ENCODE measurements at regions not wholly inside any gene's neighbourhood (a gene's known extent, or its start where the extent isn't known, plus 50 kb on each side); places are given as distances from the start of the nearest gene placed in this dataset.

- no peak overlapping the region for H2BK5ac ChIP-seq (ENCODE audit: low read depth, low read length, poor library complexity, severe bottlenecking)
- no peaks in the 10 kb centered on the region for H3K9me3 ChIP-seq (ENCODE audit: control insufficient read depth, insufficient read depth, low read length)
- ChIA-PET POLR2A (ENCODE audit: unreplicated experiment) (no interaction called here), CTCF (no interaction called here)
- no peak overlapping the region for H2BK20ac ChIP-seq (ENCODE audit: low read depth, low read length)
- H3K9ac ChIP-seq (ENCODE audit: low read depth, low read length): no peak overlapping the region
- no peak overlapping the region for H4K8ac ChIP-seq (ENCODE audit: low read depth in 2 of 2, low read length in 2 of 2)
- H4K91ac ChIP-seq (ENCODE audit: insufficient read depth, low read depth, low read length): no peak overlapping the region
- no peak overlapping the region for H3K4ac ChIP-seq (ENCODE audit: low read depth, low read length)
- no peak overlapping the region for H2BK120ac ChIP-seq (ENCODE audit: low read depth, low read length)
- no peak overlapping the region for H3K23ac ChIP-seq (ENCODE audit: low read depth, low read length)
- no peak overlapping the region for H2AK9ac ChIP-seq (replicated peaks; ENCODE audit: low read depth, low read length, poor library complexity)
- H3K27ac ChIP-seq (ENCODE audit: insufficient read depth, low read length): no peak overlapping the region
- H2AFZ ChIP-seq (replicated peaks; ENCODE audit: low read length, poor library complexity): no peak overlapping the region
- DNase-seq: no peak
- TF ChIP-seq SMC3 (IDR thresholded peaks at IDR 0.05; ENCODE audit: low read depth, low read length): no peak
- TF ChIP-seq FOS (IDR thresholded peaks at IDR 0.05; ENCODE audit: low read depth, low read length): no peak
- no peak for TF ChIP-seq BHLHE40 (IDR thresholded peaks at IDR 0.05; ENCODE audit: low read depth, low read length)
- TF ChIP-seq RAD21 (IDR thresholded peaks at IDR 0.05; ENCODE audit: low read length): no peak
- TF ChIP-seq MXI1 (IDR thresholded peaks at IDR 0.05; ENCODE audit: borderline replicate concordance, low read depth, low read length): no peak
- no peak for TF ChIP-seq USF2 (IDR thresholded peaks at IDR 0.05; ENCODE audit: low read depth, low read length)
- TF ChIP-seq ELK1 (IDR thresholded peaks at IDR 0.05; ENCODE audit: borderline replicate concordance, low read depth, low read length): no peak
- no peak for TF ChIP-seq MAFK (IDR thresholded peaks at IDR 0.05; ENCODE audit: low read depth, low read length)
- no peak for TF ChIP-seq RFX5 (IDR thresholded peaks at IDR 0.05; ENCODE audit: low read depth, low read length)
- TF ChIP-seq NFE2L2 (IDR thresholded peaks at IDR 0.05; ENCODE audit: low read depth, low read length): no peak
- TF ChIP-seq CEBPB (IDR thresholded peaks at IDR 0.05; ENCODE audit: low read depth, low read length): no peak
- no peak for TF ChIP-seq POLR2A (IDR thresholded peaks at IDR 0.05; ENCODE audit: low read depth, low read length)
- TF ChIP-seq CHD1 (IDR thresholded peaks at IDR 0.05; ENCODE audit: low read depth, low read length): no peak
- no peak for TF ChIP-seq MAZ (IDR thresholded peaks at IDR 0.05; ENCODE audit: borderline replicate concordance, low read depth, low read length)
- TF ChIP-seq RCOR1 (IDR thresholded peaks at IDR 0.05; ENCODE audit: insufficient replicate concordance, low read length): no peak
- TF ChIP-seq CTCF (conservative IDR thresholded peaks at IDR 0.05; ENCODE audit: low read depth, low read length): no peak
- no peak overlapping the region for H2BK15ac ChIP-seq (ENCODE audit: low read depth, low read length)
- no peak overlapping the region for H4K5ac ChIP-seq (ENCODE audit: low read depth, low read length)
- no peaks in the 10 kb centered on the region for H3K79me1 ChIP-seq (ENCODE audit: low read depth in 1 of 2, low read length in 2 of 2)
- H3K9me1 ChIP-seq (ENCODE audit: insufficient read depth, low read length): no peaks in the 10 kb centered on the region
- intact Hi-C loops (cut with micrococcal nuclease): no loop called here
- H4K20me1 ChIP-seq (ENCODE audit: insufficient read depth, low read length): no peaks in the 10 kb centered on the region
- H3K4me3 ChIP-seq (ENCODE audit: insufficient read depth, low read depth, low read length): no peak overlapping the region
- ATAC-seq (ENCODE audit: low read depth): no peak
- no peaks in the 10 kb centered on the region for H3K36me3 ChIP-seq (ENCODE audit: control insufficient read depth, insufficient read depth, low read length)
- no peaks in the 10 kb centered on the region for H3K4me1 ChIP-seq (ENCODE audit: control insufficient read depth, insufficient read depth, low read length)
- in situ Hi-C loops (cut with MboI; ENCODE audit: low sequenced_read_pairs): no loop called here
- H3K14ac ChIP-seq (replicated peaks; ENCODE audit: low read depth, low read length): no peak overlapping the region
- no peak overlapping the region for H3K18ac ChIP-seq (ENCODE audit: low read depth, low read length)
- H3K4me2 ChIP-seq (ENCODE audit: low read depth, low read length): no peak overlapping the region
- no peak overlapping the region for H2AK5ac ChIP-seq (ENCODE audit: low read depth, low read length)
- no TSS peak for BruUV-seq (replicated peaks)
- dilution Hi-C loops (cut with HindIII; ENCODE audit: low sequenced_read_pairs, unreplicated experiment): no loop called here
- H3K56ac ChIP-seq (ENCODE audit: extremely low read depth, insufficient read depth, low read length): no peak overlapping the region
- H3K27me3 ChIP-seq (ENCODE audit: control insufficient read depth, insufficient read depth, low read length): no peaks in the 10 kb centered on the region
- WGBS, 2 experiments (ENCODE audit: extremely low coverage in 2 of 2, insufficient read length in 1 of 2): 10% methylated on average over 3 of the region's 5 CpGs; no CpG with 5 or more reads in 1 of the 2 experiments
Measured at GRCh38 chr5:19018822-19019221, 969.2 kb downstream of the CDH18 start.

All from IMR-90 (cell line).